GM21786 (cell line): ENCODE measurements at regions not wholly inside any gene's neighbourhood (a gene's known extent, or its start where the extent isn't known, plus 50 kb on each side); places are given as distances from the start of the nearest gene placed in this dataset.

ENCODE experiments used
- ATAC-seq: cut with Tn5 transposase; IDR thresholded peaks from one replicate; pipeline ENCODE4 v1.9.1; 2021; ENCODE audit not compliant: unreplicated experiment

- no peak for ATAC-seq
Measured at GRCh38 chr2:147099845-147100244, 745.0 kb upstream of the ACVR2A start.

- ATAC-seq = no peak
Measured at GRCh38 chr2:147098940-147099339, 745.9 kb upstream of the ACVR2A start.

GRCh38 chr2:147097747-147098146, 747.1 kb upstream of the ACVR2A start:
- ATAC-seq = no peak

GRCh38 chr2:147096671-147097070, 748.2 kb upstream of the ACVR2A start:
- ATAC-seq = no peak

- ATAC-seq = no peak
Measured at GRCh38 chr2:147095376-147095775, 749.5 kb upstream of the ACVR2A start.

GRCh38 chr2:147094077-147094476, 750.8 kb upstream of the ACVR2A start:
- ATAC-seq = no peak

- ATAC-seq = no peak
Measured at GRCh38 chr2:147092266-147092665, 752.6 kb upstream of the ACVR2A start.

GRCh38 chr2:147091448-147091847, 753.4 kb upstream of the ACVR2A start:
- ATAC-seq = no peak

- ATAC-seq = no peak
Measured at GRCh38 chr2:147088871-147089270, 756.0 kb upstream of the ACVR2A start.

- no peak for ATAC-seq
Measured at GRCh38 chr2:147086715-147087114, 758.1 kb upstream of the ACVR2A start.

GRCh38 chr2:147083664-147084063, 761.2 kb upstream of the ACVR2A start:
- ATAC-seq = no peak

- peak; percentile 88 for ATAC-seq
Measured at GRCh38 chr2:147082850-147083522, 761.8 kb upstream of the ACVR2A start.

GRCh38 chr2:147081831-147082230, 763.0 kb upstream of the ACVR2A start:
- no peak for ATAC-seq

GRCh38 chr2:147076634-147077033, 768.2 kb upstream of the ACVR2A start:
- ATAC-seq = no peak

- no peak for ATAC-seq
Measured at GRCh38 chr2:147068071-147068470, 776.8 kb upstream of the ACVR2A start.

- no peak for ATAC-seq
Measured at GRCh38 chr2:147067136-147067535, 777.7 kb upstream of the ACVR2A start.

- no peak for ATAC-seq
Measured at GRCh38 chr2:147062073-147062472, 782.8 kb upstream of the ACVR2A start.

- no peak for ATAC-seq
Measured at GRCh38 chr2:147061269-147061668, 783.6 kb upstream of the ACVR2A start.

GRCh38 chr2:147057892-147058490, 786.8 kb upstream of the ACVR2A start:
- ATAC-seq = no peak

- no peak for ATAC-seq
Measured at GRCh38 chr2:147051814-147052213, 793.0 kb upstream of the ACVR2A start.

- ATAC-seq = no peak
Measured at GRCh38 chr2:147051248-147051647, 793.6 kb upstream of the ACVR2A start.

GRCh38 chr2:147049957-147050356, 794.9 kb upstream of the ACVR2A start:
- no peak for ATAC-seq

GRCh38 chr2:147046473-147046872, 798.4 kb upstream of the ACVR2A start:
- no peak for ATAC-seq
